ENCODE measurements at regions not wholly inside any gene's neighbourhood (a gene's known extent, or its start where the extent isn't known, plus 50 kb on each side); places are given as distances from the start of the nearest gene placed in this dataset.

GRCh38 chr4:62274782-62275181 is 1074.7 kb downstream of the ADGRL3 start:
- Histone ChIP-seq H3K4me3 (ENCODE audit: low read depth, low read length) (no peak overlapping the region), H3K36me3 (ENCODE audit: control insufficient read depth, insufficient read depth, low read length) (no peaks in the 10 kb centered on the region), H3K27me3 (ENCODE audit: control insufficient read depth, insufficient read depth, low read length) (no peaks in the 10 kb centered on the region), H3K27ac (ENCODE audit: low read depth, low read length) (no peak overlapping the region), H3K9ac (ENCODE audit: low read length) (no peak overlapping the region), H3K9me3 (ENCODE audit: control insufficient read depth, insufficient read depth, low read depth, low read length) (no peaks in the 10 kb centered on the region), H3K4me1 (ENCODE audit: control insufficient read depth, insufficient read depth, low read length) (no peaks in the 10 kb centered on the region)

GRCh38 chr4:62271107-62271506 is 1071.0 kb downstream of the ADGRL3 start:
- H3K27ac ChIP-seq (ENCODE audit: low read depth, low read length), result no peak overlapping the region
- no peak overlapping the region for H3K4me3 ChIP-seq (ENCODE audit: low read depth, low read length)
- H3K36me3 ChIP-seq (ENCODE audit: control insufficient read depth, insufficient read depth, low read length), result no peaks in the 10 kb centered on the region
- no peaks in the 10 kb centered on the region for H3K27me3 ChIP-seq (ENCODE audit: control insufficient read depth, insufficient read depth, low read length)
- H3K9me3 ChIP-seq (ENCODE audit: control insufficient read depth, insufficient read depth, low read depth, low read length), result no peaks in the 10 kb centered on the region
- no peaks in the 10 kb centered on the region for H3K4me1 ChIP-seq (ENCODE audit: control insufficient read depth, insufficient read depth, low read length)
- no peak overlapping the region for H3K9ac ChIP-seq (ENCODE audit: low read length)

DNA sequence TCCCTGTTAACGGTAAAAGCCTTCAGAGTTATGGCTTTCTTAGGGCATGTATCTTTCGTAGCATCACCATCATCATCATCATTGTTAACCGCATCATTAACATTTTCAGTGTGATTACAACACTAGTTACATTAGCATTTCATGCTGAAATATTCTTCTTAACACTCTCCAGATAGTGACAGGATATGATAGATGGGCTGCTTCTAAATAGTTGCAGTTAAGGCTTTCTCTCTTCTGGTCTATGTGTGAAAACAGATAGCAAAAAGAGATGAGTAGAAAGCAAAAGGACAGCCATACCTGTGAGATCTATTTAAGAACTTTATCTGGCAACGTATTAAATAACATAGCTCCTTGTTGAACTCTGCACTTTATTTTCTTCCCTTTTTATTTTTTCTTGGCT is 1069.8 kb downstream of the ADGRL3 start:
- H3K4me3 ChIP-seq (ENCODE audit: low read depth, low read length), result no peak overlapping the region
- no peaks in the 10 kb centered on the region for H3K36me3 ChIP-seq (ENCODE audit: control insufficient read depth, insufficient read depth, low read length)
- H3K9me3 ChIP-seq (ENCODE audit: control insufficient read depth, insufficient read depth, low read depth, low read length), result no peaks in the 10 kb centered on the region
- no peak overlapping the region for H3K27ac ChIP-seq (ENCODE audit: low read depth, low read length)
- no peak overlapping the region for H3K9ac ChIP-seq (ENCODE audit: low read length)
- no peaks in the 10 kb centered on the region for H3K27me3 ChIP-seq (ENCODE audit: control insufficient read depth, insufficient read depth, low read length)
- no peaks in the 10 kb centered on the region for H3K4me1 ChIP-seq (ENCODE audit: control insufficient read depth, insufficient read depth, low read length)

DNA sequence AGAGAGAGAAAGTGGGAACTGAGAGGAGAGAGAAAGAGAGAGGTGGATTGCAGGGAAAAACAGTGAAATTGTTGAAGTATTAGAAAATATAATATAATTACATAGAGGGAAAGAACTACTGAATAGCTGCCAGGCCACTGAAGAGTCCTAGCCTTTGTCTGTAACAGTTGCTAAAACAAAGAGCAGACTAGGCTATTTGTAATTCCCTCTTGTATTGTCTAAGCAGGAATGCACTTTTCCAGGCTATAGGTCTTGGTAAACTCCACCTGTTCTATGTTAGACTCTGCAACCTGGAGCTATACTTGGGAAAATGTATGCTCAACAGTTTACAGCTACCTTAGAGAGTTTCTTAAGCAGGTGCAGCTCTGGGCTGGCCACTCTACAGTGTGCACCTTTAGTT is 1063.3 kb downstream of the ADGRL3 start:
- H3K4me3 ChIP-seq (ENCODE audit: low read depth, low read length), result no peak overlapping the region
- no peak overlapping the region for H3K9ac ChIP-seq (ENCODE audit: low read length)
- H3K27ac ChIP-seq (ENCODE audit: low read depth, low read length), result no peak overlapping the region
- no peaks in the 10 kb centered on the region for H3K27me3 ChIP-seq (ENCODE audit: control insufficient read depth, insufficient read depth, low read length)
- 0 out of 2 replicates have a peak, but pooled peaks cover 4% of the 10 kb centered on the region for H3K4me1 ChIP-seq (ENCODE audit: control insufficient read depth, insufficient read depth, low read length)
- no peaks in the 10 kb centered on the region for H3K36me3 ChIP-seq (ENCODE audit: control insufficient read depth, insufficient read depth, low read length)
- H3K9me3 ChIP-seq (ENCODE audit: control insufficient read depth, insufficient read depth, low read depth, low read length), result no peaks in the 10 kb centered on the region

DNA sequence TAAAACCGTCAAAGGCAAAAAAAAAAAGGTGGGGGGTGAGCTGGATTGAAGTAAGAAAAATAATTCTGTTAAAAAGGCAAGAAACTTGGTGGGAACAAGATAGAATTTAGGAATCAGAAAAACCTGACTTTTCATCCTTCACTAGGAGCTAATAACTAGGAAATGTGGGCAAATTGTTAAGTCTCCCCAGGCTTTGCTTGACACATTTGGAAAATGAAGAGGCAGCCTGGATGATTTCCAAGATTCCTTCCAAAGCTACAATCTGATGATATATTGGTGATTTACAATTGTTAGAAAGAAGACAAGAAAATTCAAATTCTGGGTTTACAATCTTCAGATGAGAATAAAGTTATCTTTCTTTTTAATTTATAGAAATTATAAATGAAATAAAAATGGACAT is 1062.5 kb downstream of the ADGRL3 start:
- Histone ChIP-seq H3K9me3 (ENCODE audit: control insufficient read depth, insufficient read depth, low read depth, low read length) (no peaks in the 10 kb centered on the region), H3K27me3 (ENCODE audit: control insufficient read depth, insufficient read depth, low read length) (no peaks in the 10 kb centered on the region), H3K36me3 (ENCODE audit: control insufficient read depth, insufficient read depth, low read length) (no peaks in the 10 kb centered on the region), H3K4me1 (ENCODE audit: control insufficient read depth, insufficient read depth, low read length) (0 out of 2 replicates have a peak, but pooled peaks cover 4% of the 10 kb centered on the region), H3K27ac (ENCODE audit: low read depth, low read length) (no peak overlapping the region), H3K4me3 (ENCODE audit: low read depth, low read length) (no peak overlapping the region), H3K9ac (ENCODE audit: low read length) (no peak overlapping the region)

DNA sequence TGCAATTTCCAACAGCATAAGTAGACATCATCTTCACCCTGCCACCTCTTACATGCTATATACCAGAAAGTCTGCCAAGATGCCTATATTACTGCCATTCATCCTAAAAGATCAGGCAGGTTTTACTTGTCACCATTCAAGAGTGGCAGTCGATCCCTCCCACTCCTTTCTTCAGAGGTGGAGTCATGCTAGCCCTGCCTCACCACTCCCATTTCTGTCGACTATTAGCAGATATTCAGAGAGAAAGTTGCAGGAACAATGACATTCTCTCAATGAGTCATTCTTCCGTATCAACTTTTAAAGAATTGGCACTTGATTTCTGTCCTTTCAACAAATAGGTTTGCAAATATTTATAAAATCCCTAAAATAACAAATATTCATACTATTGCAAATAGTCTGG is 1060.1 kb downstream of the ADGRL3 start:
- Histone ChIP-seq H3K9me3 (ENCODE audit: control insufficient read depth, insufficient read depth, low read depth, low read length) (no peaks in the 10 kb centered on the region), H3K4me1 (ENCODE audit: control insufficient read depth, insufficient read depth, low read length) (0 out of 2 replicates have a peak, but pooled peaks cover 4% of the 10 kb centered on the region), H3K27me3 (ENCODE audit: control insufficient read depth, insufficient read depth, low read length) (no peaks in the 10 kb centered on the region), H3K9ac (ENCODE audit: low read length) (no peak overlapping the region), H3K4me3 (ENCODE audit: low read depth, low read length) (no peak overlapping the region), H3K27ac (ENCODE audit: low read depth, low read length) (no peak overlapping the region), H3K36me3 (ENCODE audit: control insufficient read depth, insufficient read depth, low read length) (no peaks in the 10 kb centered on the region)

DNA sequence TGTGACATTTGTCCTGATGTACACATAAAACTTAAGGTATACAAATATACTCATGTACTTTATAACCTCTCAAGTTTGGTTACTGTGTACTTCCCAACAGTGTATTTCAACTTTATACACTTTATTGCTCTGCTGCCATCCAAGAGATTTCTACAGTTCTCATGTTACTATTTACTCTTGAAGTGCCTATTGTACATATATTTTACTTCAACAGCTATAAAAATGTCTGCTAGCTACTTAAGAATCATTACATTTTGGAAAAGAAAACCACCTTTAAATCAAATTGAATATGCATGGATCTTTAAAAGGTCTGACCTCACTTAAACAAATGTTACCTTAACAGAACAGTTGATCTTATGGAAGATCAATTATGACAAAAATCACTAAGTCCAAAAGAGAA is 1056.4 kb downstream of the ADGRL3 start:
- Histone ChIP-seq H3K27me3 (ENCODE audit: control insufficient read depth, insufficient read depth, low read length) (no peaks in the 10 kb centered on the region), H3K4me3 (ENCODE audit: low read depth, low read length) (no peak overlapping the region), H3K9me3 (ENCODE audit: control insufficient read depth, insufficient read depth, low read depth, low read length) (no peaks in the 10 kb centered on the region), H3K4me1 (ENCODE audit: control insufficient read depth, insufficient read depth, low read length) (0 out of 2 replicates have a peak, but pooled peaks cover 4% of the 10 kb centered on the region), H3K9ac (ENCODE audit: low read length) (no peak overlapping the region), H3K36me3 (ENCODE audit: control insufficient read depth, insufficient read depth, low read length) (no peaks in the 10 kb centered on the region), H3K27ac (ENCODE audit: low read depth, low read length) (no peak overlapping the region)

DNA sequence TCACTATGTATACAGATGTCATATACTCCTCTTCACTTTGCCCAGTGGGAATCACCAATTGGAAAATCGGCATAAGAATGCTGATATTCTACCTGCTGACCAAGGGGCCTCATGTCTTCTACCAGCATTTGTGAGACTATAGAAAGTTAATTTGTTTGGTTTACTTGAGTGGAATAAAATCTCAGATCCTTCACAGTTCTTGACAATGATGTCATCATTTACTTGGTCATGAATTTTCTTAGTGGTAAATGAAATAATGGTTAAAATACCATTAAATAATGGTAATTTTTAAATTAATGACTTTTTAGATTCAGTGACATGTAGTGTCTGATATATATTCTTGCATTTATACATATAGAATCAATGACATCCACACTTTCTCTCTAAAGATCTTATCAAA is 1052.6 kb downstream of the ADGRL3 start:
- no peaks in the 10 kb centered on the region for H3K27me3 ChIP-seq (ENCODE audit: control insufficient read depth, insufficient read depth, low read length)

DNA sequence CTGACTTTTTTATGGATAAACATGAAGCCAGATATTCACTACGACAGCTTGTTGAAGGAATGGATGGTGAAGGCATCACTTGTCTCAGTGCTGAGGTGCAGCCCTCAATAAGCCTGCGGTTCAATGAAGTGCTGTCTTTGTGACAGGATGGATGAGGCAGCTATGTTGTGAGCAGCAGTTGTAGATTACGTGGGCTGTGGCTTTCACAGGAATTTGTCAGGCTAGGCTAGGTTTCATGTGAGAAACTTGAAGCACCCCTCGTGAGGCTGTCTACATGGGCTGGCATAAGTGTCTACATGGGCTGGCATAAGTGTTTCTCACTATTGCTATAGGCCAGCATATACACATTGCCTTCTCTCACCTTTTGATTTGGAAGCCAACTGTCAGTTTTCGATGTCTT is 1050.0 kb downstream of the ADGRL3 start:
- no peak overlapping the region for H3K9ac ChIP-seq (ENCODE audit: low read length)
- no peaks in the 10 kb centered on the region for H3K9me3 ChIP-seq (ENCODE audit: control insufficient read depth, insufficient read depth, low read depth, low read length)
- no peak overlapping the region for H3K27ac ChIP-seq (ENCODE audit: low read depth, low read length)
- H3K27me3 ChIP-seq (ENCODE audit: control insufficient read depth, insufficient read depth, low read length), result no peaks in the 10 kb centered on the region
- no peak overlapping the region for H3K4me3 ChIP-seq (ENCODE audit: low read depth, low read length)
- no peaks in the 10 kb centered on the region for H3K4me1 ChIP-seq (ENCODE audit: control insufficient read depth, insufficient read depth, low read length)
- H3K36me3 ChIP-seq (ENCODE audit: control insufficient read depth, insufficient read depth, low read length), result no peaks in the 10 kb centered on the region

More for the DNA sequence above, 1052.6 kb downstream of the ADGRL3 start:
- Histone ChIP-seq H3K4me3 (ENCODE audit: low read depth, low read length) (no peak overlapping the region), H3K36me3 (ENCODE audit: control insufficient read depth, insufficient read depth, low read length) (no peaks in the 10 kb centered on the region), H3K4me1 (ENCODE audit: control insufficient read depth, insufficient read depth, low read length) (no peaks in the 10 kb centered on the region), H3K9ac (ENCODE audit: low read length) (no peak overlapping the region), H3K9me3 (ENCODE audit: control insufficient read depth, insufficient read depth, low read depth, low read length) (no peaks in the 10 kb centered on the region), H3K27ac (ENCODE audit: low read depth, low read length) (no peak overlapping the region)

- Histone ChIP-seq H3K27me3 (ENCODE audit: control insufficient read depth, insufficient read depth, low read length) (no peaks in the 10 kb centered on the region), H3K4me1 (ENCODE audit: control insufficient read depth, insufficient read depth, low read length) (no peaks in the 10 kb centered on the region), H3K9ac (ENCODE audit: low read length) (no peak overlapping the region), H3K27ac (ENCODE audit: low read depth, low read length) (no peak overlapping the region), H3K36me3 (ENCODE audit: control insufficient read depth, insufficient read depth, low read length) (no peaks in the 10 kb centered on the region), H3K4me3 (ENCODE audit: low read depth, low read length) (no peak overlapping the region), H3K9me3 (ENCODE audit: control insufficient read depth, insufficient read depth, low read depth, low read length) (no peaks in the 10 kb centered on the region)
Measured at GRCh38 chr4:62243895-62244294, 1043.8 kb downstream of the ADGRL3 start.

DNA sequence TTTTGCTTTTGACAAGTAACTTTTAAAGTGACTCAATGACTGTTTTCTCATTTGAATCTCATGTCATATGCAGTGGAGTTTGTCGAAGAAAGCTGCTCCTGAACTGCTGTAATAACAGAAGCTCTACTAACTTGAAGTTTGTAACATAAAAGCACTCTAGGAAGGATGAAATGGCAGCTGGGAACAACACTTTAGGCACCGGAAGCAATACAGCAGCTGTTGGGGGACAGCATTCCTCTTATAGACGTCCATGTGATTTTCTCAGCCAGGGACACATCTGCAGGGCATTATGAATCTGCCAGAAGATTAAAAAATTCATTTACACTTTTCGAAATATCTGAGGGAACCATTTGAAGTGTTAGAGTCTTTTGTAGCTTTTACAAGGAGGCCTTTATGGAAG is 1035.8 kb downstream of the ADGRL3 start:
- no peak overlapping the region for H3K4me3 ChIP-seq (ENCODE audit: low read depth, low read length)
- H3K9ac ChIP-seq (ENCODE audit: low read length), result no peak overlapping the region
- H3K4me1 ChIP-seq (ENCODE audit: control insufficient read depth, insufficient read depth, low read length), result no peaks in the 10 kb centered on the region
- H3K27me3 ChIP-seq (ENCODE audit: control insufficient read depth, insufficient read depth, low read length), result no peaks in the 10 kb centered on the region
- no peak overlapping the region for H3K27ac ChIP-seq (ENCODE audit: low read depth, low read length)
- no peaks in the 10 kb centered on the region for H3K9me3 ChIP-seq (ENCODE audit: control insufficient read depth, insufficient read depth, low read depth, low read length)
- no peaks in the 10 kb centered on the region for H3K36me3 ChIP-seq (ENCODE audit: control insufficient read depth, insufficient read depth, low read length)

- Histone ChIP-seq H3K9me3 (ENCODE audit: control insufficient read depth, insufficient read depth, low read depth, low read length) (no peaks in the 10 kb centered on the region), H3K36me3 (ENCODE audit: control insufficient read depth, insufficient read depth, low read length) (no peaks in the 10 kb centered on the region), H3K4me3 (ENCODE audit: low read depth, low read length) (no peak overlapping the region), H3K27me3 (ENCODE audit: control insufficient read depth, insufficient read depth, low read length) (no peaks in the 10 kb centered on the region), H3K4me1 (ENCODE audit: control insufficient read depth, insufficient read depth, low read length) (no peaks in the 10 kb centered on the region), H3K27ac (ENCODE audit: low read depth, low read length) (no peak overlapping the region), H3K9ac (ENCODE audit: low read length) (no peak overlapping the region)
Measured at GRCh38 chr4:62232814-62233213, 1032.7 kb downstream of the ADGRL3 start.

Measured in HUES6 (cell line).